ENCODE measurements at regions not wholly inside any gene's neighbourhood (a gene's known extent, or its start where the extent isn't known, plus 50 kb on each side); places are given as distances from the start of the nearest gene placed in this dataset.

- no peak overlapping the region for H3K4me3 ChIP-seq (ENCODE audit: extremely low read depth in 1 of 4, insufficient read depth in 2 of 4, low read depth in 3 of 4, low read length in 4 of 4)
- no peak for FAIRE-seq
- no peak for DNase-seq (ENCODE audit: low read depth in 1 of 2, low spot score in 2 of 2)
- ChIA-PET POLR2A (ENCODE audit: partially characterized antibody) (no interaction called here), CTCF (ENCODE audit: partially characterized antibody) (no interaction called here)
- no peaks in the 10 kb centered on the region for H4K20me1 ChIP-seq (replicated peaks in 1 of 2; ENCODE audit: control insufficient read depth in 1 of 2, insufficient read depth in 2 of 2, low read length in 2 of 2)
- no peak overlapping the region for H2BK20ac ChIP-seq (ENCODE audit: low read length)
- WGBS, 2 experiments (ENCODE audit: extremely low coverage in 1 of 2, insufficient coverage in 1 of 2, insufficient read length in 1 of 2, insufficient replicate concordance in 2 of 2, low coverage in 1 of 2, low lambda C conversion rate in 2 of 2, missing lambda C conversion rate in 1 of 2): 91% methylated on average over 3 of the region's 3 CpGs; no CpG with 5 or more reads in 1 of the 2 experiments
- no peaks in the 10 kb centered on the region for H3K79me2 ChIP-seq (ENCODE audit: control insufficient read depth in 1 of 2, insufficient read depth in 2 of 2, low read length in 2 of 2)
- no peaks in the 10 kb centered on the region for H3K27me3 ChIP-seq (replicated peaks in 1 of 4; ENCODE audit: control insufficient read depth in 3 of 4, extremely low read depth in 1 of 4, insufficient read depth in 3 of 4, low read length in 3 of 4)
- no peak overlapping the region for H2BK12ac ChIP-seq (ENCODE audit: low read depth, low read length)
- no peak overlapping the region for H2BK120ac ChIP-seq (replicated peaks; ENCODE audit: low read depth, low read length)
- H3K18ac ChIP-seq (ENCODE audit: extremely low read depth, low read length): no peak overlapping the region
- no peak overlapping the region for H3K9ac ChIP-seq (replicated peaks in 1 of 4; ENCODE audit: extremely low read depth in 1 of 4, low read depth in 3 of 4, low read length in 3 of 4)
- no peak overlapping the region for H4K91ac ChIP-seq (replicated peaks; ENCODE audit: insufficient read length, low read length)
- H3K4me2 ChIP-seq (ENCODE audit: insufficient read depth in 1 of 2, low read depth in 2 of 2, low read length in 2 of 2): no peak overlapping the region
- H3K4ac ChIP-seq (replicated peaks; ENCODE audit: insufficient read length, low read depth, low read length): no peak overlapping the region
- no peak overlapping the region for H3K27ac ChIP-seq (ENCODE audit: low read depth, low read length)
- no peaks in the 10 kb centered on the region for H3K79me1 ChIP-seq (ENCODE audit: low read depth, low read length)
- H2AK5ac ChIP-seq (ENCODE audit: low read depth, low read length): no peak overlapping the region
- H2BK15ac ChIP-seq (ENCODE audit: low read length): no peak overlapping the region
- TF ChIP-seq KDM5A (IDR thresholded peaks at IDR 0.05; ENCODE audit: low read length) (no peak), GTF2F1 (IDR thresholded peaks at IDR 0.05; ENCODE audit: borderline replicate concordance, low read depth, low read length) (no peak), POLR2A (IDR thresholded peaks at IDR 0.05; ENCODE audit: control extremely low read depth in 1 of 2, low read depth in 2 of 2, low read length in 2 of 2) (no peak), SIN3A (conservative IDR thresholded peaks at IDR 0.05 in 1 of 2, IDR thresholded peaks at IDR 0.05 in 1 of 2; ENCODE audit: low read depth in 1 of 2, low read length in 2 of 2) (no peak), JUN (IDR thresholded peaks at IDR 0.05; ENCODE audit: low read depth, low read length) (no peak), TAF7 (optimal IDR thresholded peaks at IDR 0.05; ENCODE audit: borderline replicate concordance, low read depth, low read length) (no peak), CREB1 (IDR thresholded peaks at IDR 0.05) (no peak), MAFK (IDR thresholded peaks at IDR 0.05; ENCODE audit: low read depth, low read length) (no peak), CTBP2 (IDR thresholded peaks at IDR 0.05; ENCODE audit: borderline replicate concordance, insufficient read depth, insufficient read length, low read length) (no peak), EZH2 (IDR thresholded peaks at IDR 0.05; ENCODE audit: low read depth, low read length, severe bottlenecking) (no peak), CBX5 (IDR thresholded peaks at IDR 0.05; ENCODE audit: low read depth, low read length) (no peak), JUND (IDR thresholded peaks at IDR 0.05; ENCODE audit: low read length) (no peak), TBP (IDR thresholded peaks at IDR 0.05; ENCODE audit: low read depth, low read length) (no peak), YY1 (IDR thresholded peaks at IDR 0.05; ENCODE audit: low read depth, low read length) (no peak), SUZ12 (IDR thresholded peaks at IDR 0.05; ENCODE audit: low read length) (no peak), POU5F1 (IDR thresholded peaks at IDR 0.05; ENCODE audit: low read depth, low read length) (no peak), HDAC6 (IDR thresholded peaks at IDR 0.05; ENCODE audit: low read depth, low read length) (no peak)
- no peak overlapping the region for H3K14ac ChIP-seq (ENCODE audit: insufficient read length)
- H3K36me3 ChIP-seq (ENCODE audit: control insufficient read depth in 2 of 4, insufficient read depth in 4 of 4, low read length in 3 of 4): no peaks in the 10 kb centered on the region
- no peak overlapping the region for H4K8ac ChIP-seq (ENCODE audit: extremely low read depth, insufficient read depth, low read length)
- H3K23me2 ChIP-seq (ENCODE audit: low read depth, low read length): no peaks in the 10 kb centered on the region
- no peaks in the 10 kb centered on the region for H3K4me1 ChIP-seq (replicated peaks in 1 of 4; ENCODE audit: control insufficient read depth in 3 of 4, insufficient read depth in 4 of 4, low read length in 3 of 4)
- H3K23ac ChIP-seq (ENCODE audit: insufficient read length): no peak overlapping the region
- H3K9me3 ChIP-seq (ENCODE audit: insufficient read depth in 2 of 2, low read depth in 1 of 2, low read length in 1 of 2): no peaks in the 10 kb centered on the region
- no peak overlapping the region for H2BK5ac ChIP-seq (ENCODE audit: low read depth, low read length)
- H3K56ac ChIP-seq (replicated peaks; ENCODE audit: insufficient read length, low read depth, low read length): no peak overlapping the region
- H4K5ac ChIP-seq (ENCODE audit: insufficient read length, low read depth, low read length): no peak overlapping the region
- no peak overlapping the region for H2AFZ ChIP-seq (ENCODE audit: low read length)
These were observed 253.0 kb upstream of the COBL start for GRCh38 chr7:51569581-51569980.

Data from H1 (cell line).